Right lobe of liver (tissue), 4 donors: ENCODE measurements at regions not wholly inside any gene's neighbourhood (a gene's known extent, or its start where the extent isn't known, plus 50 kb on each side); places are given as distances from the start of the nearest gene placed in this dataset.

Source experiments
- CTCF ChIP-seq, 4 donors: fragments of 200-600 bp in 3 of 4; fragments of 450-650 bp in 1 of 4; IDR thresholded peaks; one replicate each; pipeline versions ENCODE4 v1.5.1 to v1.8.0; 2016 to 2022; ENCODE audit warnings: antibody characterized with exemption in 4 of 4, mild to moderate bottlenecking in 2 of 4
- POLR2A ChIP-seq: fragments of 450-650 bp; IDR thresholded peaks from one replicate; pipeline ENCODE4 v1.6.1; 2017; ENCODE audit warnings: antibody characterized with exemption, mild to moderate bottlenecking
- donor health status: DM: no; HTN: no; CAD: no.
- donor health status: DM: no; HTN: no; CAD: no.
- donor health status: DM: no; HTN: yes; CAD: no.

GRCh38 chr9:102237520-102237919 is 499.1 kb upstream of the GRIN3A start:
- TF ChIP-seq CTCF (IDR thresholded peaks at IDR 0.05), result no peak
- TF ChIP-seq POLR2A, result no peak
